CD4-positive, CD25-positive, alpha-beta regulatory T cell (primary cell): ENCODE measurements at regions not wholly inside any gene's neighbourhood (a gene's known extent, or its start where the extent isn't known, plus 50 kb on each side); places are given as distances from the start of the nearest gene placed in this dataset.

ENCODE experiments used
- ATAC-seq, 2 donors: fragments of 150-1000 bp; cut with Tn5 transposase; one replicate each; pipeline ENCODE4 v1.10.0; 2021; ENCODE audit warnings: low read depth in 2 of 2, moderate number of reproducible peaks in 2 of 2, moderate library complexity in 1 of 2
- DNase-seq, 3 donors: peaks; one replicate each; pipeline versions ENCODE4 v3.0.0 to v3.0.0-alpha.2; 2012 to 2022; ENCODE audit warnings: mixed read lengths in 1 of 3
- H3K27ac ChIP-seq: one replicate; pipeline ENCODE4 v1.7.0; 2013; ENCODE audit warnings: mild to moderate bottlenecking, low read length; ENCODE audit not compliant: insufficient read depth, poor library complexity, severe bottlenecking
- H3K27me3 ChIP-seq: one replicate; pipeline ENCODE4 v1.7.0; 2013; ENCODE audit warnings: low read length; ENCODE audit not compliant: control insufficient read depth, insufficient read depth
- H3K36me3 ChIP-seq: one replicate; pipeline ENCODE4 v1.7.0; 2013; ENCODE audit warnings: mild to moderate bottlenecking, low read length, moderate library complexity; ENCODE audit not compliant: control insufficient read depth, insufficient read depth
- H3K4me1 ChIP-seq: 2 replicates; pipeline ENCODE4 v1.7.0; 2013; ENCODE audit warnings: mild to moderate bottlenecking, low read length; ENCODE audit not compliant: insufficient read depth, control insufficient read depth, poor library complexity, severe bottlenecking
- H3K4me3 ChIP-seq: one replicate; pipeline ENCODE4 v1.7.0; 2013; ENCODE audit warnings: low read depth, mild to moderate bottlenecking, low read length, moderate library complexity
- H3K9me3 ChIP-seq, 2 experiments: 1 replicate in 1 of 2; 2 replicates in 1 of 2; pipeline ENCODE4 v1.7.0; 2013; ENCODE audit warnings: low read length in 2 of 2, mild to moderate bottlenecking in 1 of 2, moderate library complexity in 1 of 2; ENCODE audit not compliant: control insufficient read depth in 2 of 2
- H3K27ac Mint-ChIP-seq, 3 donors: one replicate each; pipeline ENCODE4 v1.8.0; 2020 to 2022; ENCODE audit warnings: mild to moderate bottlenecking in 3 of 3, mixed read lengths in 3 of 3, moderate library complexity in 2 of 3
- H3K27me3 Mint-ChIP-seq: one replicate; pipeline ENCODE4 v1.8.0; 2022; ENCODE audit warnings: mild to moderate bottlenecking, mixed read lengths
- H3K36me3 Mint-ChIP-seq: one replicate; pipeline ENCODE4 v1.8.0; 2020; ENCODE audit warnings: mixed read lengths
- H3K4me1 Mint-ChIP-seq, 4 donors: one replicate each; pipeline ENCODE4 v1.8.0; 2020 to 2022; ENCODE audit warnings: mixed read lengths in 4 of 4, mild to moderate bottlenecking in 1 of 4
- H3K4me3 Mint-ChIP-seq, 4 donors: one replicate each; pipeline ENCODE4 v1.8.0; 2020 to 2022; ENCODE audit warnings: mild to moderate bottlenecking in 4 of 4, mixed read lengths in 4 of 4, moderate library complexity in 3 of 4
- H3K9me3 Mint-ChIP-seq, 7 donors: one replicate each; pipeline ENCODE4 v1.8.0; 2020 to 2022; ENCODE audit warnings: mixed read lengths in 7 of 7, mild to moderate bottlenecking in 3 of 7, moderate library complexity in 2 of 7

GRCh38 chr10:75347186-75347585 is 54.4 kb downstream of the ZNF503 start:
- no peak for ATAC-seq
- no peaks in the 10 kb centered on the region for H3K4me1 ChIP-seq
- Mint-ChIP-seq H3K27me3 (peaks cover 16% of the 10 kb centered on the region), H3K4me3 (no peak overlapping the region), H3K36me3 (no peaks in the 10 kb centered on the region), H3K9me3 (no peaks in the 10 kb centered on the region), H3K27ac (no peak overlapping the region), H3K4me1 (no peaks in the 10 kb centered on the region)
- H3K4me3 ChIP-seq, result no peak overlapping the region
- H3K27ac ChIP-seq, result no peak overlapping the region
- H3K27me3 ChIP-seq, result no peaks in the 10 kb centered on the region
- no peaks in the 10 kb centered on the region for H3K36me3 ChIP-seq
- H3K9me3 ChIP-seq, result no peaks in the 10 kb centered on the region
- DNase-seq, result no peak

- no peaks in the 10 kb centered on the region for H3K9me3 ChIP-seq
- no peak overlapping the region for H3K4me3 Mint-ChIP-seq
- ATAC-seq (no peak), DNase-seq (no peak)
- H3K27ac ChIP-seq, result no peak overlapping the region
- no peak overlapping the region for H3K4me3 ChIP-seq
- no peaks in the 10 kb centered on the region for H3K4me1 Mint-ChIP-seq
- no peaks in the 10 kb centered on the region for H3K27me3 ChIP-seq
- H3K36me3 ChIP-seq, result no peaks in the 10 kb centered on the region
- H3K36me3 Mint-ChIP-seq, result no peaks in the 10 kb centered on the region
- H3K27ac Mint-ChIP-seq, result no peak overlapping the region
- H3K9me3 Mint-ChIP-seq, result no peaks in the 10 kb centered on the region
- H3K4me1 ChIP-seq, result no peaks in the 10 kb centered on the region
- H3K27me3 Mint-ChIP-seq, result peaks cover 16% of the 10 kb centered on the region
Measured at GRCh38 chr10:75345738-75346137, 55.8 kb downstream of the ZNF503 start.

DNA sequence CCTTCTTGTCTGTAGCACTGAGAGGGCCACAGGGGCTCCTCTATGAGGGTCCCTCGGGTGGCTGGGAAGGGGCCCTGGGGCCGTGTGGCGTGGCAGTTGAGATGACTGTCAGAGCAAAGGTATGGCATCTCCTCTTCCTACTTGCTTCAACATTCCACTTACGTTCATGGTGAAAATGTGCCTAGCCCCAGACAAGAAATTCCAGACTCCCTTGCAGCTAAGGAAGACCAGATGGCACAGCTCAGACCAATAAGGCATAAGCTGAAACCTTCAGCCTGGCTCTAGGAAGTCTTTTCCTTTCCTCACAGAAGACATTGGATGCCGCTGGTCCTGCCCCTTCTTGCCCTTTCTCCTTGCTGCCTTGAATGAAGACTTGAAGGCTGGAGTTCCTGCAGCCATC is 57.4 kb downstream of the ZNF503 start:
- no peaks in the 10 kb centered on the region for H3K27me3 ChIP-seq
- H3K4me1 ChIP-seq, result no peaks in the 10 kb centered on the region
- DNase-seq (no peak), ATAC-seq (no peak)
- no peaks in the 10 kb centered on the region for H3K9me3 ChIP-seq
- no peaks in the 10 kb centered on the region for H3K9me3 Mint-ChIP-seq
- H3K27ac ChIP-seq, result no peak overlapping the region
- no peak overlapping the region for H3K27ac Mint-ChIP-seq
- H3K4me1 Mint-ChIP-seq, result no peaks in the 10 kb centered on the region
- H3K36me3 Mint-ChIP-seq, result no peaks in the 10 kb centered on the region
- peak overlapping the region in 1 of 4 donors; percentile 5 for H3K4me3 Mint-ChIP-seq
- peaks cover 13% of the 10 kb centered on the region for H3K27me3 Mint-ChIP-seq
- H3K36me3 ChIP-seq, result no peaks in the 10 kb centered on the region
- H3K4me3 ChIP-seq, result no peak overlapping the region

DNA sequence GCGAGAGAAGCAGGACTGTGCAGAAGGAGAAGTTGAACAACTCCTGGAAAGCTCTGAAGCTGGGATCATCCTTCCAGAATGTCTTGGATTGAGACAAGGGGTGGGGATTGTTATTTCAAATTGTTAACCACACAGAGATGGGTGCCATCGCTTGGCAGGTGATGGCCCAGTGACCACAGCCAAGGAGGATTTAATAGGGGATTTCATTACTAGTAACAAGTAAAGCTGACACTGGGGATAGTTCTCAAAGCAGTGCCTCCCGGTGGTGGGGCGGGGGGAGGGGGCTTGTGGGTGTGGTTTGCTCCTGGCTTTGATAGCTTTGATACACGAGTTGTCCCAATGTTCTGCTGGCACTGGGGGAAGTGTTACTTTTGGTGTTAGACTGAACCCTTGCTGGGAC is 59.2 kb downstream of the ZNF503 start:
- Histone ChIP-seq H3K36me3 (no peaks in the 10 kb centered on the region), H3K9me3 (no peaks in the 10 kb centered on the region), H3K27ac (no peak overlapping the region), H3K4me1 (no peaks in the 10 kb centered on the region), H3K27me3 (no peaks in the 10 kb centered on the region), H3K4me3 (no peak overlapping the region)
- ATAC-seq (no peak), DNase-seq (no peak)
- H3K36me3 Mint-ChIP-seq, result no peaks in the 10 kb centered on the region
- H3K9me3 Mint-ChIP-seq, result no peaks in the 10 kb centered on the region
- H3K27me3 Mint-ChIP-seq, result peaks cover 22% of the 10 kb centered on the region
- no peaks in the 10 kb centered on the region for H3K4me1 Mint-ChIP-seq
- no peak overlapping the region for H3K4me3 Mint-ChIP-seq
- H3K27ac Mint-ChIP-seq, result no peak overlapping the region

DNA sequence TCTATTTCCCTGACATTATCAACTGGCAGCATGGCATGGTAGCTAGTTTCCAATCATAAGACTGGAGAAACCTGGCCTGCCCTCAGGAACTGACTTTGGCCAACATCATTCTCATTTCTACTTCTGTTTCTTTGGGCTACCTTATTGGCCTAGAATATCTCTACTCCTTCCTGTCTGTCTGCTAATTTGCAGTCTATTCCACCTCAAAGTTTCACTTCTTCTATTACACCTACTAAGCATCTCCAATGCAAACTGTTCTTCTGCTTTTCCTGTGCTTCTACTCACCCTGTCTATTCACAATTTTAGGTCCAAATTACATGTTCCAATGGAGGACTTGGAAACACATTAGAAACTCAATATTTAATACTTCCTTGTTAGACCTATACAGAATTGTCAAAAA is 65.6 kb downstream of the ZNF503 start:
- no peak overlapping the region for H3K27ac ChIP-seq
- DNase-seq, result no peak
- peaks cover 4% of the 10 kb centered on the region for H3K27me3 ChIP-seq
- peaks cover 0 to 3% (median 0%) of the 10 kb centered on the region in 7 donors for H3K9me3 Mint-ChIP-seq
- H3K36me3 ChIP-seq, result no peaks in the 10 kb centered on the region
- H3K27ac Mint-ChIP-seq, result no peak overlapping the region
- no peak for ATAC-seq
- H3K4me1 ChIP-seq, result no peaks in the 10 kb centered on the region
- H3K9me3 ChIP-seq, result no peaks in the 10 kb centered on the region
- H3K4me1 Mint-ChIP-seq, result no peaks in the 10 kb centered on the region
- H3K4me3 ChIP-seq, result no peak overlapping the region
- peaks cover 13% of the 10 kb centered on the region for H3K27me3 Mint-ChIP-seq
- H3K36me3 Mint-ChIP-seq, result no peaks in the 10 kb centered on the region
- H3K4me3 Mint-ChIP-seq, result no peak overlapping the region

GRCh38 chr10:75335191-75335590 is 66.4 kb downstream of the ZNF503 start:
- DNase-seq (no peak), ATAC-seq (no peak)
- H3K4me3 Mint-ChIP-seq, result no peak overlapping the region
- H3K27me3 ChIP-seq, result peaks cover 4% of the 10 kb centered on the region
- H3K4me1 ChIP-seq, result no peaks in the 10 kb centered on the region
- no peaks in the 10 kb centered on the region for H3K36me3 ChIP-seq
- no peaks in the 10 kb centered on the region for H3K9me3 ChIP-seq
- H3K4me3 ChIP-seq, result no peak overlapping the region
- H3K36me3 Mint-ChIP-seq, result no peaks in the 10 kb centered on the region
- H3K27ac ChIP-seq, result no peak overlapping the region
- no peaks in the 10 kb centered on the region for H3K4me1 Mint-ChIP-seq
- peaks cover 13% of the 10 kb centered on the region for H3K27me3 Mint-ChIP-seq
- no peak overlapping the region for H3K27ac Mint-ChIP-seq
- H3K9me3 Mint-ChIP-seq, result peaks cover 0 to 3% (median 0%) of the 10 kb centered on the region in 7 donors

GRCh38 chr10:75334720-75335119 is 66.8 kb downstream of the ZNF503 start:
- DNase-seq, result no peak
- peaks cover 4% of the 10 kb centered on the region for H3K27me3 ChIP-seq
- peaks cover 13% of the 10 kb centered on the region for H3K27me3 Mint-ChIP-seq
- H3K36me3 Mint-ChIP-seq, result no peaks in the 10 kb centered on the region
- no peak overlapping the region for H3K4me3 ChIP-seq
- H3K9me3 Mint-ChIP-seq, result peaks cover 0 to 3% (median 0%) of the 10 kb centered on the region in 7 donors
- no peak overlapping the region for H3K27ac ChIP-seq
- H3K36me3 ChIP-seq, result no peaks in the 10 kb centered on the region
- H3K27ac Mint-ChIP-seq, result no peak overlapping the region
- no peak overlapping the region for H3K4me3 Mint-ChIP-seq
- H3K9me3 ChIP-seq, result no peaks in the 10 kb centered on the region
- ATAC-seq, result no peak
- no peaks in the 10 kb centered on the region for H3K4me1 Mint-ChIP-seq
- no peaks in the 10 kb centered on the region for H3K4me1 ChIP-seq

GRCh38 chr10:75332081-75332480 is 69.5 kb downstream of the ZNF503 start:
- ATAC-seq, result no peak
- no peak for DNase-seq
- Histone ChIP-seq H3K9me3 (no peaks in the 10 kb centered on the region), H3K27ac (no peak overlapping the region), H3K27me3 (peaks cover 7% of the 10 kb centered on the region), H3K4me3 (no peak overlapping the region), H3K36me3 (no peaks in the 10 kb centered on the region), H3K4me1 (no peaks in the 10 kb centered on the region)
- Mint-ChIP-seq H3K27ac (no peak overlapping the region), H3K36me3 (no peaks in the 10 kb centered on the region), H3K4me1 (no peaks in the 10 kb centered on the region), H3K4me3 (no peak overlapping the region), H3K9me3 (peaks cover 0 to 7% (median 0%) of the 10 kb centered on the region in 7 donors), H3K27me3 (peaks cover 5% of the 10 kb centered on the region)
